ENCODE measurements at regions not wholly inside any gene's neighbourhood (a gene's known extent, or its start where the extent isn't known, plus 50 kb on each side); places are given as distances from the start of the nearest gene placed in this dataset.

- TF ChIP-seq CTCF (conservative IDR thresholded peaks at IDR 0.05; ENCODE audit: low read length) (no peak), EZH2phosphoT487 (IDR thresholded peaks at IDR 0.05; ENCODE audit: borderline replicate concordance) (no peak)
These were observed 177.0 kb upstream of the PPP1R26 start for GRCh38 chr9:135302329-135303279.

Measured in Loucy (cell line).